ENCODE measurements at regions not wholly inside any gene's neighbourhood (a gene's known extent, or its start where the extent isn't known, plus 50 kb on each side); places are given as distances from the start of the nearest gene placed in this dataset.
"Not testable (repeated sequence)": the region's sequence is repeated elsewhere in the genome, so short reads cannot be mapped to it uniquely, and the experiment has no call there.

GRCh38 chr2:90253306-90253705 lies 1561.8 kb downstream of the RPIA start:
- H3K9me2 ChIP-seq (ENCODE audit: insufficient read depth); H3K9me3 ChIP-seq (ENCODE audit: insufficient read depth, low read depth); H3F3A ChIP-seq (ENCODE audit: insufficient read depth, low read depth); H3K4me1 ChIP-seq (replicated peaks; ENCODE audit: insufficient read depth); intact Hi-C loops (cut with micrococcal nuclease; ENCODE audit: unreplicated experiment); BruUV-seq (replicated peaks); H3K36me3 ChIP-seq (ENCODE audit: low read depth); H3K4me2 ChIP-seq; H3K27ac ChIP-seq; H3K27me3 ChIP-seq (ENCODE audit: insufficient read depth, low read depth); H4K20me1 ChIP-seq (ENCODE audit: insufficient read depth); POLR2A ChIA-PET (ENCODE audit: unreplicated experiment); H2AFZ ChIP-seq; H3K79me2 ChIP-seq (ENCODE audit: low read depth); CTCF ChIA-PET; H3K4me3 ChIP-seq; DNase-seq: not testable (repeated sequence)

GRCh38 chr2:90266888-90267287 lies 1575.4 kb downstream of the RPIA start:
- intact Hi-C loops (cut with micrococcal nuclease; ENCODE audit: unreplicated experiment); H4K20me1 ChIP-seq (ENCODE audit: insufficient read depth); H3K9me2 ChIP-seq (ENCODE audit: insufficient read depth); BruUV-seq (replicated peaks); H3K4me1 ChIP-seq (replicated peaks; ENCODE audit: insufficient read depth); H3F3A ChIP-seq (ENCODE audit: insufficient read depth, low read depth); H3K27me3 ChIP-seq (ENCODE audit: insufficient read depth, low read depth); H3K36me3 ChIP-seq (ENCODE audit: low read depth); H3K79me2 ChIP-seq (ENCODE audit: low read depth); H2AFZ ChIP-seq; CTCF ChIA-PET; DNase-seq; H3K9me3 ChIP-seq (ENCODE audit: insufficient read depth, low read depth); H3K4me2 ChIP-seq; H3K4me3 ChIP-seq; POLR2A ChIA-PET (ENCODE audit: unreplicated experiment); H3K27ac ChIP-seq: not testable (repeated sequence)

GRCh38 chr2:90287751-90288150 lies 1596.3 kb downstream of the RPIA start:
- H3K4me2 ChIP-seq; CTCF ChIA-PET; H3K9me3 ChIP-seq (ENCODE audit: insufficient read depth, low read depth); DNase-seq; intact Hi-C loops (cut with micrococcal nuclease; ENCODE audit: unreplicated experiment); H3K36me3 ChIP-seq (ENCODE audit: low read depth); H3K4me3 ChIP-seq; H3K79me2 ChIP-seq (ENCODE audit: low read depth); H3K9me2 ChIP-seq (ENCODE audit: insufficient read depth); BruUV-seq (replicated peaks); H3F3A ChIP-seq (ENCODE audit: insufficient read depth, low read depth); H3K27ac ChIP-seq; H4K20me1 ChIP-seq (ENCODE audit: insufficient read depth); H3K4me1 ChIP-seq (replicated peaks; ENCODE audit: insufficient read depth); H2AFZ ChIP-seq; H3K27me3 ChIP-seq (ENCODE audit: insufficient read depth, low read depth); POLR2A ChIA-PET (ENCODE audit: unreplicated experiment): not testable (repeated sequence)

GRCh38 chr2:90288396-90288795 lies 1596.9 kb downstream of the RPIA start:
- H3K79me2 ChIP-seq (ENCODE audit: low read depth); H4K20me1 ChIP-seq (ENCODE audit: insufficient read depth); H3K4me3 ChIP-seq; POLR2A ChIA-PET (ENCODE audit: unreplicated experiment); H3K9me3 ChIP-seq (ENCODE audit: insufficient read depth, low read depth); H2AFZ ChIP-seq; H3K9me2 ChIP-seq (ENCODE audit: insufficient read depth); H3K36me3 ChIP-seq (ENCODE audit: low read depth); BruUV-seq (replicated peaks); H3F3A ChIP-seq (ENCODE audit: insufficient read depth, low read depth); H3K27ac ChIP-seq; H3K27me3 ChIP-seq (ENCODE audit: insufficient read depth, low read depth); CTCF ChIA-PET; DNase-seq; H3K4me2 ChIP-seq; intact Hi-C loops (cut with micrococcal nuclease; ENCODE audit: unreplicated experiment); H3K4me1 ChIP-seq (replicated peaks; ENCODE audit: insufficient read depth): not testable (repeated sequence)

GRCh38 chr2:90289291-90289980 lies 1598.0 kb downstream of the RPIA start:
- H3K79me2 ChIP-seq (ENCODE audit: low read depth); H3K9me3 ChIP-seq (ENCODE audit: insufficient read depth, low read depth); BruUV-seq (replicated peaks); H3K9me2 ChIP-seq (ENCODE audit: insufficient read depth); H3K4me1 ChIP-seq (replicated peaks; ENCODE audit: insufficient read depth); H3K27ac ChIP-seq; H3K4me2 ChIP-seq; POLR2A ChIA-PET (ENCODE audit: unreplicated experiment); H4K20me1 ChIP-seq (ENCODE audit: insufficient read depth); CTCF ChIA-PET; intact Hi-C loops (cut with micrococcal nuclease; ENCODE audit: unreplicated experiment); DNase-seq; H2AFZ ChIP-seq; H3F3A ChIP-seq (ENCODE audit: insufficient read depth, low read depth); H3K36me3 ChIP-seq (ENCODE audit: low read depth); H3K4me3 ChIP-seq; H3K27me3 ChIP-seq (ENCODE audit: insufficient read depth, low read depth): not testable (repeated sequence)

- H3K79me2 ChIP-seq (ENCODE audit: low read depth); H3K27ac ChIP-seq; H3K4me2 ChIP-seq; H3K4me1 ChIP-seq (replicated peaks; ENCODE audit: insufficient read depth); H3K27me3 ChIP-seq (ENCODE audit: insufficient read depth, low read depth); POLR2A ChIA-PET (ENCODE audit: unreplicated experiment); H2AFZ ChIP-seq; H4K20me1 ChIP-seq (ENCODE audit: insufficient read depth); CTCF ChIA-PET; DNase-seq; H3K9me2 ChIP-seq (ENCODE audit: insufficient read depth); H3F3A ChIP-seq (ENCODE audit: insufficient read depth, low read depth); H3K36me3 ChIP-seq (ENCODE audit: low read depth); BruUV-seq (replicated peaks); intact Hi-C loops (cut with micrococcal nuclease; ENCODE audit: unreplicated experiment); H3K9me3 ChIP-seq (ENCODE audit: insufficient read depth, low read depth); H3K4me3 ChIP-seq: not testable (repeated sequence)
Observed at GRCh38 chr2:90290701-90291100, 1599.2 kb downstream of the RPIA start.

GRCh38 chr2:90291168-90291883 lies 1599.9 kb downstream of the RPIA start:
- H3K4me1 ChIP-seq (replicated peaks; ENCODE audit: insufficient read depth); H3K79me2 ChIP-seq (ENCODE audit: low read depth); H3K27me3 ChIP-seq (ENCODE audit: insufficient read depth, low read depth); H3F3A ChIP-seq (ENCODE audit: insufficient read depth, low read depth); DNase-seq; H3K9me2 ChIP-seq (ENCODE audit: insufficient read depth); POLR2A ChIA-PET (ENCODE audit: unreplicated experiment); H3K4me3 ChIP-seq; intact Hi-C loops (cut with micrococcal nuclease; ENCODE audit: unreplicated experiment); H3K27ac ChIP-seq; CTCF ChIA-PET; H3K4me2 ChIP-seq; H2AFZ ChIP-seq; H3K9me3 ChIP-seq (ENCODE audit: insufficient read depth, low read depth); H3K36me3 ChIP-seq (ENCODE audit: low read depth); H4K20me1 ChIP-seq (ENCODE audit: insufficient read depth); BruUV-seq (replicated peaks): not testable (repeated sequence)
